Suppressor macrophage treated with lipopolysaccharide for 1 hour (primary cell): ENCODE measurements at regions not wholly inside any gene's neighbourhood (a gene's known extent, or its start where the extent isn't known, plus 50 kb on each side); places are given as distances from the start of the nearest gene placed in this dataset.
"Not testable (repeated sequence)": the region's sequence is repeated elsewhere in the genome, so short reads cannot be mapped to it uniquely, and the experiment has no call there.

Experiments
- DNase-seq, 3 donors: peaks; one replicate each; pipeline ENCODE4 v3.0.0-alpha.2; 2020 to 2022

DNA sequence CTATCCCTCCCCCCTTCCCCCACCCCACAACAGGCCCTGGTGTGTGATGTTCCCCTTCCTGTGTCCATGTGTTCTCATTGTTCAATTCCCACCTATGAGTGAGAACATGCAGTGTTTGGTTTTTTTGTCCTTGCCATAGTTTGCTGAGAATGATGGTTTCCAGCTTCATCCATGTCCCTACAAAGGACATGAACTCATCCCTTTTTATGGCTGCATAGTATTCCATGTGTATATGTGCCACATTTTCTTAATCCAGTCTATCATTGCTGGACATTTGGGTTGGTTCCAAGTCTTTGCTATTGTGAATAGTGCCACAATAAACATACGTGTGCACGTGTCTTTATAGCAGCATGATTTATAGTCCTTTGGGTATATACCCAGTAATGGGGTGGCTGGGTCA lies 52.3 kb upstream of the MAN1A2 start:
- not testable (repeated sequence) for DNase-seq

DNA sequence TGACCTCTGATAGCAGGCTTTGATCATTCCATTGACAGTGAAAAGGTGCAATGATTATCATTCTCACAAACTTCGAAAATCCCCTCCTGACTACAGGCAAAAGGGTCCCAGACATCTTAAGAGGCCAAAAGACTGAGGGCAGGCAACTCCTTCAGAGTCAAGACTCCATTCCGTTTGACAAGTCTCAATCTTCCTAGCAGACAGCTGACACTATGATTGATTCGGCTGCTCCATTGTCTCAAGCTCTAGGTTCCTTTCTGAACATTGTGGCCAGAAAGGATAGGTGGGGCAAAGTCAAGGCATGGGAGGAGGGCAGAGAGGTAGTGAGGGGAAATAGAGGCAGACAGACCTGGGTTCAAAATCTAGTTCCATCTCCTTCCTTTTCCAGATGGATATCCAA lies 53.7 kb upstream of the MAN1A2 start:
- no peak for DNase-seq

DNA sequence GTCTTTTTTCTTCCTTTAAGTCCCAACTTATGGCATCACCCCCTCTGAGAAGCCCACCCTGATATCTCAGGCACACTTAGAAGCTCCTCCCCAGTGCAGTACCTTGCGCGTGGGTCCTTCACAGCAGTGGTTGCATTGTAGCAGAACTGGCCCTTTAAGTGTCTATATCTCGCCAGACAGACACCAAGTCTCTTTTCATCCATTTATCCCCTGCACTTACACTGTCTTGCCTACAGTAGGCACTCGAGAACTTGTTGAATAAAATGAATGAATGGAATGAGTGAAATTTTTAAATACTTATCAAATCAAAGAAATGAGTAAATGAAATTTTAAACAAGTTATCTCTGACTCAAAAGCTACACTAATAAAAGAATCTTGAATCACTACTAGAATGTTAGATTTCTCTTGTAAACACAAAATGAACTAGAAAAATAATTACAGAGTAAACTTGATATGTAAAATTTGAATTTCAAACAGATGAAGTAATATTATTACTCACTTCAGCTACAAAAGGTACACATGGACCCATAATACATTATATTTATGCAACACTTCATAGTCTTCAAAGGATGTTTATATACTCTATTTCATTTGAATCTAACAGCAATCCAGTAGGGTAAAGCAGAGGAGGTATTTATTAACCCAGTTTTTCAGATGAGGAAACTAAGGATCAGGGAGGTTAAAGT lies 54.7 kb upstream of the MAN1A2 start:
- DNase-seq: peak in 1 of 3 donors; percentile 20

DNA sequence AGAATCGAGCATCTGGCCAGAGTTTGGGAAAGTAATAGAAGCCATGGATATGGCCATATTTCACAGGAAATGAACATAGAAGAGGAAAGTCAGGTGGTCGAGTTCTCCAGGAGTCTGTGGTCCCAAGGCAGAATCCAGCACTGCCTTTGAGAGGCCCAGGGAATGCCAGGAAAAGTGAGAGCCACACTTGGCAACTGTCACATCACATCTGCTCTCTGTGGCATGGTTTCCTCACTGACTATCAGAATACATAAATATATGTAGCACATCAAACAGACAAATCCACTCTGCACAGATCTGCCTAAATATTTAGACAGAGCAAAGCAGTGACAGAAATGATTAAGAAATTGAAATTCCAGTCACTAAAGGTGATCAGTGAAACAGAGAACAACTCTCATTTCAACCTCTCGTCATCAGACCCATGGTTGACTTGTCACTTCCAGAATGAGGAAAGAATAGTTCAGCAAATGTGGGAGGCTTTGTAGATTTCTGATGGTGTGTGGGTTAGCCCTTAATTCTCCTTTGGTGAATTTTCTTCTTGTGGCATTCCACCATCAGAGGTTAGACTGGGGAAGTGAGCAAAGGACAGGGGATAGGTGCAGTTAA lies 58.8 kb upstream of the MAN1A2 start:
- no peak for DNase-seq

DNA sequence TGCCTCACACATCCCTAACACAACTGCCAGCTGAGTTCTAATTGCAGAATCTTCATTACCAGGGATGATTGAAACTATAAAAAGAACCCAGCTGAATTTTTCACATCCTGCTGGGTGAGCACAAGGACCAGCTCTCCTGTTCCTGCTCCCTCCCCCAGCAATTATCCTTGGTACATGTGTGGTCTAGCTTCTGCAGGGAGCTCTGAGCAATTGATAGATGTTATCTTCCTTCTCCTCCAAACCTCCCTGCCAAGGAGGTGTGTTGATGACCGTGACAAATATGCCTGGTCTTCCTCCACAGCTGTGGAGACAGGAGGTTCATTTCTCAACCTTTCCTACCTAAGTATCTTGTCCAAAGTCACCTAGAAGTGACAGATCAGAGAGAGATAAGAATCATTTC lies 65.3 kb upstream of the MAN1A2 start:
- DNase-seq: no peak

DNA sequence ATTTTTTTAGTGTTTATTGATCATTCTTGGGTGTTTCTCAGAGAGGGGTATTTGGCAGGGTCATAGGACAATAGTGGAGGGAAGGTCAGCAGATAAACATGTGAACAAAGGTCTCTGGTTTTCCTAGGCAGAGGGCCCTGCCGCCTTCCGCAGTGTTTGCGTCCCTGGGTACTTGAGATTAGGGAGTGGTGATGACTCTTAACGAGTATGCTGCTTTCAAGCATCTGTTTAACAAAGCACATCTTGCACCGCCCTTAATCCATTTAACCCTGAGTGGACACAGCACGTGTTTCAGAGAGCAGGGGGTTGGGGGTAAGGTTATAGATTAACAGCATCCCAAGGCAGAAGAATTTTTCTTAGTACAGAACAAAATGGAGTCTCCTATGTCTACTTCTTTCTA lies 67.1 kb upstream of the MAN1A2 start:
- not testable (repeated sequence) for DNase-seq

DNA sequence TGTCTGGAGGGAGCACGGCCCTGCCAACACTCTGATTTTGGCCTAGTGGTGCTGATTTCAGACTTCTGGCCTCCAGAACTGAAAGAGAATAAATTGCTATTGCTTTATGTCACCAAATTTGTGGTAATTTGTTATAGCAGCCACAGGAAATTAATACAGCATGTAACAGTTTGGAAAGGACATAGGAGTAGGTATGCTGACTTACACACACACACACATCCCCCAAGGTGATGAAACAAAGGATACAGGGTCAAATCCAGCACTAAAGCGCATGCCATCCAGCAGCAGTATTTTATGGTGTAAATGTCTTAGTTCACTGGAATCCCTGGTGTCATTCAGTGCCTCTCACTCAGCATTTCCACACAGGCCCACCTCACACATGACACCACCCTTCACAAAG lies 72.2 kb upstream of the MAN1A2 start:
- DNase-seq: no peak

DNA sequence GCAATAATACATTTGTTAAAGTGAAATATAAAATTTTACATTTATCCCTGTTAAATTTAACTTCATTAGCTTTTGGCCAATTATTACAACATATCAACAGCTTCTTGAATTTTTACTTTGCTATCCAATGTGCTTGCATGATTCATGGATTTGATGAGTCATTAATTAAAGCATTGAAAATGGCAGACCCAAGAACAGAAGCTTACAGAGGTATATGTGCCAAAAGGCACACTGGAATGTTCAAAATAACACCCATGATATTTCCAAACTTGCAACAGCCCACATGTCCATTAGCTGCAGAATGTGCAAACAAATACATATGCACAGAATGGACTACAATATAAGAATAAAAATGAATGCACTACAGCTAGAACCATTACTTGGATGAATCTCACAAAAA lies 76.4 kb upstream of the MAN1A2 start:
- DNase-seq: no peak

DNA sequence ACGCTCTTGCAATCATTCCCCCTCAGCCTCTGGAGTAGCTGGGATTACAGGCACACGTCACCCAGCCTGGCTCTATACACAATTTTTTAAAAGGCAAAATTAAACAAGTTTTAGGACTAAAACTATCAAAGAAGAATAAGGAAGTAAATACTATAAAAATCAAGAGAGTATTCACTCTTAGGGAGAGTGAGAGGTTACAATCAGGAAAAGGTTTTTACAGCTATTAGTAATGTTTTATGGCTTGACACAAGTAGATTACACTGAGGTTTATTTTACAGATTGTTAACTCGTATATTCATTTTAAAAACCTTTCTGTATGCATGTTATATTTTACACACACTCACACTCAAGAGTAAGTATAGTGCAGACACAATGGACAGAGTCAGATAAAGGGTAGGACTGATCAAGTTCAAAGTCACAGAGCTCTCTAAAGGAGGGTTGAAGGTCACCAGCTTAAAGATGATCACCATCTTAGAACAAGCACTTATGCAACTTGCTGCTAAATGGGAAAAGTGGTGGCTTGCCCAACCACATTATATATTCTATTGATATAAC lies 77.9 kb upstream of the MAN1A2 start:
- DNase-seq: no peak

DNA sequence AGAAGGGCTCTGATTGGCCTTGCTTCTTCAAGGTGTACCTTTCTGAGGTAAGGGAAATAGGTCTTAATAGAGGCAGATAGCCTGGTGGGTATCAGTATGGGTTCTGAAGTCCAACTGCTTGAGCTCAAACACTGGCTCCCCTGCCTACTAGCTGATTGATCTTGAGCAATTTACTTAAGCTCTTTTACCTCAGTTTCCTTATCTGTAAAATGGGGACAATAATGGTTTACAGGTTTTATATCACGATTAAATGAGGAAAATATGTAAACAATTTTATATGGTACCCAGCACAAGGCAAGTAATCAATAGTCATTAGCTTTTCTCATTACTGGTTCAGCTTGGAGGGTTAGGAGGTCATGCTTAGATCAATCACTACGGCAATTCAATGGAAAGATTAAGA lies 75.8 kb upstream of the VTCN1 start:
- DNase-seq: no peak

DNA sequence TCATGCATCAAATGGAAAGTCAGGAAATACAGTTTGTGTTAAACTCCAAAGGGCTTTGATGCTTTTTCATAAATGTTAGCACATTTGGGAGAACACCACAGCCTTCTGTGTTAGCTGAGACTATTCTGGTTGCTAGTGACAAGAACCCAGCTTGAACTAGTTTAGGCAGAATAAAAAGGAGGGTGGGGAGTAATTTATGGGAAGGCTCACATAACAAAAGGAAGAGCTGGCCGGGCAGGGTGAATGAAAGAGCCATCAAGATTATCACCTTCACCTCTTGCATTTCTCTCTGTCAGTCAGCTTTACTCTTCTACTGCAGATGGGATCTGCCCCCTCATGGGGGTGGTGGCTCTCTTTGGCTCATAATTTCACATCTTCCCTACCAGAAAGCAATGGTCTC lies 75.4 kb upstream of the VTCN1 start:
- DNase-seq: no peak

DNA sequence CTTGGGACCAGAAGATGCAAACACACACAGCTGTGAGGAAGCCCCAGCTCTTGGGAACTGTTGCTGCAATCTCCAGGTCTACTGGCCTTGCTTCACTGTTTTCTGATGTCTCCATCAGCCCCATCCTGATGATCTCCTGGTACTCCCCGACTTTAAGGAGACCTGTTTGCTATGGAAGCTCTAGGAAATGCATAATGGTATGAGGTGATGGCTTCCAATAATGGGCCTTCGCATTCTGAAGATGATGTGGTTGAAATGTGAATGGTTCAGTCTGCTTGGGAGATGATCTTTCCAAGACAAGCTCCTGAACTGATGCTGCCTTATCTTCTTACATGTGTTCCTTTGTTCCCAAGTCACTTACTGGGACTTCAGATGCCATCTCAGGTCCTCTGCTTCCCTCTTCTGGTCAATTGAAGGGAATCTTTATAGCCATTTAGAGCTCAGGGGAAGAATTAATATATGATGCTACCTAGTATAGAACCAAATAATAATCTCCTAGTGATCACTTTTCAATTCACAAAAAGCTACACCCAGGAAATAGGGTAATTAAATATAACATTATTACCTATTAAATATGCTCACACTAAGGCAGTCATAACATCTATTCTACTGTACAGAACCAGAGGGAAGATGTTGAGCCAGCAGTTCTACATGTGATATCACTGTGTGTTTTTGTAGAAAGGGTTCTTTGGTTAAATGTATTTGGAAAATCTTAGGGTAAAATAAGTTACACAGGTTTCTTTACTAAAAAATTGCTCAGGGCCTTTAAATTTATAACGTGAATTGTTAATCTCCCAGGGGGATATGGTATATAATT lies 73.9 kb upstream of the VTCN1 start:
- DNase-seq: peak; percentile 20 to 31 (median 27)

DNA sequence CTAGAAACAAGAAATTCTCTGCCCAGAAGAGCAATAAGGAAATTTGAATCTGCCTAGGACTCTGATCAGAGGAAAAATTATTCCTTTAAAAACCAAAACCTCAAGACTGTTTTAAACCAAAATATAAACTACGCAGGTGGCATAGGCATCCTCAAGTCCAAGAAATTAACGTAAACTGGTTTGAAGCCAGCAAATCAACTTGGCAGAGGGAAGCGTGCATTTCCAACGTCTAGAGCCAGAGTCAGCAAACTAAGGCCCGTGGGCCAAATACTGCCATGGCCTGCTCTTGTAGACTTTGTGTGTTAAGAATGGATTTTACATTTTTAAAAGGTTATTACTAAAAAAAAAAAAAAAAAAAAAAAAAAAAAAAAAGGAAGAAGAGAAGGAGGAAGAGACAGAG lies 67.8 kb upstream of the VTCN1 start:
- DNase-seq: no peak

DNA sequence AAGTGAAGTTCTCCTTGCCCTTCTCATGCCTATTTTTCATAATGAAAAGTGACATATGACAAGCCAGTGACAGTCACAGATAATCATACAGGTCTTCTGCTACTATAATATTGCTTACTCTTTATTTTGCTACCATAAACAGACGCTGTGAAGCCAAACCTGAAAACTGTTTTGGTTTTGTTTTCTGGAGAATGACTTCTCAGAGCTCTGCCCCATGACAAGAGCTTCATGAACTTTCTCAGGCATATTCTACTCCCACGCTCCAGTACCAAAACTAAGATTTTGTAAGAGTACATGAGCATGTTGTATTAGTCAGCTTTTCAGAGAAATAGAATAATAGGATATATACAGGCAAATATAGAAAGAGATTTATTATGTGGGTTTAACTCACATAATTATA lies 64.3 kb upstream of the VTCN1 start:
- peak; percentile 17 to 55 (median 30) for DNase-seq

DNA sequence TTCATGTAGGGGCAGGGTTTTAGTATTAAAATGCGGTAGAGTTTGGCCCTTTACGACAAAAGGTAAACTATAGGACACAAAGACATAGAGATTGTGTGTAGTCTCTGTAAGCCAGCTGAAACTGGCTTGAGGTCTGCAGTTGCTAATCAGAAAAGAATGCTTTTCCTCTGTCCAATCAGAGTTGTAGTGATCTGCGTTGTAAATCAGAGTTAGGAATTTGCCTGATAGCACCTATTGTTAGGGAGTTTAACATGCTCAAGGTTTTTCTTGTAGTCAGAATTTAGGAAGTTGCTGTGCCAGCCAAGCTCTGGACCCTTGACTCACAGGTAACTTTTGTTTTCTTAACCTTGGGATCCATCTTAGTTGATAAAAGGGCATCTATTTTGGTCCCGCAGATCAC lies 61.2 kb upstream of the VTCN1 start:
- no peak for DNase-seq

DNA sequence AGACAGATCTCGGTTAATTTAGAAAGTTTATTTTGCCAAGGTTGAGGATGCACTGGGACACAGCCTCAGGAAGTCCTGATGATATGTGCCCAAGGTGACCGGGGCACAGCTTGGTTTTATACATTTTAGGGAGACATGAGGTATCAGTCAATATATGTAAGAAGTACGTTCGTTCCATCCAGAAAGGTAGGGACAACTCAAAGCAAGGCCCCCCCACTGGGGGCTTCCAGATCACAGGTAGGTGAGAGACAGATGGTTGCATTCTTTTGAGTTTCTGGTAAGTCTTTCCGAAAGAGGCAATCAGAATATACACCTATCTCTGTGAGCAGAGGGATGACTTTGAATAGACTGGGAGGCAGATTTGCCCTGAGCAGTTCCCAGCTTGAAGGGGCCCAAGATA lies 60.4 kb upstream of the VTCN1 start:
- no peak for DNase-seq

DNA sequence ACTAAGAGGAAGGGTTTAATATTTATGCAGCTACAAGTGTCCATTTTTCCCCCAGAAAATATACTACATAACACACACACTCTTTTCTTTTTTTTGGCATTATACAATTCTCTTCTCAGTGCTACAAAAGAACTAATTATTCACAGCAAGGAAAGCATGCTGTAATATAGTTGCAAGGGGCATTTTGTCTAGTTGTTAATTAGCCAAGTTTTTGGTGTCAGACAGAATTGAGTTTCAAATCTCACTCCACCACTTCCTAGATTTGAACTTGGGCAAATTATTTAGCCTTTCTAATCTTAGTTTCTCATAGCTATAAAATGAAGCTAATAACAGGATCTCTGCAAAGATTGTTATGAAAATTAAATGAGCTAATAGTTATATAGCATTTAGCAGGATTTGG lies 60.0 kb upstream of the VTCN1 start:
- no peak for DNase-seq

DNA sequence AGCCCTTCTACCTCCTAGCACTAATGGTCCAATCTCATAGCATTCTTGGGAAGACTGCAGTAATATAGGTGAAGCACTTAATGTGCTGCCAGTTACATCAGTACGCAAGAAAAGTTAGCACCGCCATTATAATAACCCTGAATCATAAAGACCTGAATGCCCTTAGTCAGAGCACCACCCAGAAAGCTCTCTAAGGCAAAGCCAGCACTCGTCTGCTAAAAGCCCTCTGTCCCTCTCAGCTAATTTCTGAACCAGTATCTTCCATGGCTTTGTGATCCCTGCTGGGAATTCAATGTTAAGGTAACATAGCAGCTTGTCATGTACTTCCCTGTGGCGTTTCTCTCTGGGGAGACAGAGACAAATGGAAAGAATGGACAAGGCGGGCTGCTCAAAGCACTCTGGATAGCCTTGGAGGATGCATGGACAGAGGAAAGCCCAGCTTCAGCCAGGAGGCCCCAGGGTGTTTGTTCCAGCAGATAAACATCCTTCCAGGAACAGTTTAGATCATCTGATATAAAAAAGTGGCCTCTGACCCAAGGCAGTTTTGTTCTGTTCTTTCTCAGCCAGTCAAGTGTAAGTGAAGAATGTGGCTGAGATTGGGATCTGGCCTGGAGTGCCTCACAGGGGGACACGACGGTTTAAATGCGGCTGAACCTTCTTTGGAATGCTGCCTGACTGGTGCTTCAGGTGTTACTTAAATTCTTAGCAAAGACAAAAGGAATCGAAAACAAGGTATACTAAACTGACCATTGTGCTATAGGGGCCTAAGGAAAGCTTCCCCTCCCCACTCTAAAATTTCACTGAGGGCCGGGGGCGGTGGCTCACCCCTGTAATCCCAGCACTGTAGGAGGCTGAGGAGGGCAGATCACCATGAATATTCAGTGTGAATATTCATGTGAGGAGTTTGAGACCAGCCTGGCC lies 58.1 kb upstream of the VTCN1 start:
- DNase-seq: no peak

DNA sequence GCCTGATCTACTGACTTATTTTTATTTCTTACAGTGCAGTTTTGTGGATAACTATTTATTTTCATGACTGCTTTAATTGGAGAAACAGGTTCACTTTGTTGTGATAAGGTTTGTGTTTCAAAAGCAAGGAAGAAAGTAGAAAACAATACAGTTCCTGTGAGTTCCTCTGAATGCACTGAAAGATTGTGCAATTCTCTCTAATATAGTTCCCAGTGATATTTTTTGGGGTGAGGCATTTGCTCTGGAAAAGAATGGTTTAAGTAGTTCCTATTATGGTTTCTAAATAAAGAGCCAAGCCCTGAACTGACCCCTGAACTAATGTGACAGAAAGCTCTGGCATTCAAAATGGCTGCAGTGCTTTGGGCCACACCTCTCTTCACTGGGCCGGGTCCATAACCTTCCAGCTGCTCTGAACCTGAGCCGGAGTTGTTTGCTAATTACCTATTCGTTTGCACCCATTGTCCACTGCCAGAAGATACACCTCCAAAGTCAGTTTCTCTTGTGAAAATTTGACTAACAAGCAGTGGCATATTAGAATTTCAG lies 56.6 kb upstream of the VTCN1 start:
- DNase-seq: no peak

DNA sequence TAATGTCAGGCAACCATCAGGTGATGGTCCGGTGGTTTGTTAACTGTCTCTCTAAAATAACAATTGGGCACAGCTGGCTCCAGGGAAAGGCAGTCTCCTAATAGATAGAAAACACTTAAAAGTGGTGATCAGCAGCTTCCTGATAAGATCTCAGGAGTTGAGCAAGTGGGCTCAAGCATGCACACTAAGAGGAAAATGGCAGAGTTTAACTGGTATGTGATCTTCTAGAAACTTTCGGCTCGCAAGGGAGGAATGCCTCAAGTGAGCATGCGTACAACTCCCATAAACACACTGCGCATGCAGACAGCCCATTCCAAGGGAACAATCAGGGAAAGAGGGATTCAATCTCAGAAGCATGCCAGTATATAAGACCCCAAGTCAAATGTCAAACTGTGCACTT lies 52.2 kb upstream of the VTCN1 start:
- DNase-seq: no peak

DNA sequence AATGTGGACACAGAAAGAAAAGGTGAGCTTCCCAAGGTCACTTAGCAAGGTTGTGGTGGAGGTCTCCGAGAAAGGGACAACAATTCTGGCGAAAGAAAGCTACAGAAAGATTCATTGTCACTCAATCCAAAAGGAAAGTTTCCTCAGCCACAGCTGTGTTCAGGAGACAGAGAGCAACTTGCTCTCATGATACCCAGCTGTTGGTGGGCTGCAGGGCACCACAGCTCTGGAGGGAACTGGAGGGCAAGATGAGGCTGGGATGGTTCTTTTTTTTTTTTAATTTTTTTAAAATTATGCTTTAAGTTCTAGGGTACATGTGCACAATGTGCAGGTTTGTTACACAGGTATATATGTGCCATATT lies 50.7 kb upstream of the VTCN1 start:
- no peak for DNase-seq

DNA sequence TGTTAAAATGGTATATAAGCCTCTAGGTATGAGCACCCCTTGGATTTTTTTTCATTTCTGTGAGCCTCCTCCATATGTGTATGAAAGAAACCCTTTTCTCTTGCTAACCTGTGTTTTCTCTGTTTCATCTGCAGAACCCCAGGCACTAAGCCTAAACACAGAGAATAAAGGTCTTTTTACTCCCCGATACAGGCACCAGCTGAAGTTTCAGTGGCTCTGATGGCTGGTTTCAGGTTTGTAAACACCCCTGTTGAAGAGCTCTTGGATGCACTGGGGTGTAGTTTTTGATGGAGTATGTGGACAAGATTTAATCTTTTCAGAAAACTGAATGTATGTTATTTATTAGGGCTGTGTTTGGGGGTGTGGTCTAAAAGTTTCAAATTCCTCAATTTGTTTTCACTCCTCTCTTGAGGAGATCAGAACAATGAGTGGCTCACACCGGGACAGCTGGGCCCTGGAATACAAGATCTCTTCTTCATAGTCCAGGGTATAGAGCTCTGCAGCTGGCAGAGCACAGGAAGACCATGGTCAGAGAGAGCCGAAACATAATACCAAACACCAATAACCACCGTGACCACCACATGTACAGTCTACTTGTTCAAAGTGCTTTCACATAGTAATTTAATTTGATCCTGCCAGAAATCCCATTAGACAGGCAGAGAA lies 50.2 kb upstream of the VTCN1 start:
- no peak for DNase-seq
